ENCODE measurements at regions not wholly inside any gene's neighbourhood (a gene's known extent, or its start where the extent isn't known, plus 50 kb on each side); places are given as distances from the start of the nearest gene placed in this dataset.

DNA sequence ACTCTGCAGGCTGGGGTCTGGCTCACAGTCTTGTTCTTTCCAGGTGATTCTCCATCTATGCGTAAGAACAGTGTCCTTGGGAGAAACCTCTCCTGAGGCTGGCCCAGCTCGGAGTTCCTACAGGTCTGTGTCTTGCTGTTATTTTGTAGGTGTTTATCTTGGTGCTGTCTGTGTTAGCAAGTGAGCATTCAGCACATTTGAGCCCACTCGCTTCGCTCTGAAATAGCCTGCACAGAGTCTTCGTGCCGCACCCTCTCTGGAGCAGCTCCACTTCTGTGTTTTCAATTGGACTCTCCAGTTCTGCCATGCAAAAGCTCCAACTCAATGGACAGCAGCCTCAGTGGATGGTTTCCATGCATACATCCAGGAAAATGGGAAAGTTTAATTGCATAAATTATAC is 378.2 kb upstream of the ST6GAL2 start:
- H3K4me1 ChIP-seq = no peaks in the 10 kb centered on the region
- no peaks in the 10 kb centered on the region for H3K36me3 ChIP-seq
- H3K9me3 ChIP-seq = no peaks in the 10 kb centered on the region
- no peak for DNase-seq (ENCODE audit: low spot score in 2 of 2)
- no peak overlapping the region for H3K27ac ChIP-seq
- no peak for TF ChIP-seq POLR2AphosphoS5 (IDR thresholded peaks at IDR 0.05)
- intact Hi-C loops (cut with DNase I; ENCODE audit: low total_unique reads) = no loop called here
- H3K27me3 ChIP-seq = no peaks in the 10 kb centered on the region
- H3K4me3 ChIP-seq = no peak overlapping the region

DNA sequence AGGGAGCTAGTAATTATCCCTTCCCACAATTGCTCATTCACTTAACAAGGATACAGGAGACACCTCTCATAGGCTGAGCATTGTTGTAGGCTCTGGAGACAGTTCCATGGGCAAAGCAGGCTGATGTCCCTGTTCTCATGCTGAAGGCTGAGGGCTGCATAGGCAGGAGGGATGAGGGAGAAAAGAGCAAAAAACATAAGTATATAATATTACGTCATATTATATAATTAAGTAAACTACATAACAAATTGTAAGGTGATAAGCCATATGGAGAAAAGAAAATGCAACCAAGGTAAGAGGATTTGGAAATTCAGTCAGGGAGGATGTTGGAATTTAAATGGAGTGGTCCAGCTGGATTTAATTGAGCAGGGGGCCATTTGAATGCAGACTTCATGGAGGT is 380.6 kb upstream of the ST6GAL2 start:
- no peaks in the 10 kb centered on the region for H3K27me3 ChIP-seq
- H3K9me3 ChIP-seq = peaks cover 0 to 3% of the 10 kb centered on the region in 2 donors
- TF ChIP-seq POLR2A (IDR thresholded peaks at IDR 0.05) (no peak), POLR2AphosphoS5 (IDR thresholded peaks at IDR 0.05) (no peak)
- TF ChIP-seq, protein P1, sequence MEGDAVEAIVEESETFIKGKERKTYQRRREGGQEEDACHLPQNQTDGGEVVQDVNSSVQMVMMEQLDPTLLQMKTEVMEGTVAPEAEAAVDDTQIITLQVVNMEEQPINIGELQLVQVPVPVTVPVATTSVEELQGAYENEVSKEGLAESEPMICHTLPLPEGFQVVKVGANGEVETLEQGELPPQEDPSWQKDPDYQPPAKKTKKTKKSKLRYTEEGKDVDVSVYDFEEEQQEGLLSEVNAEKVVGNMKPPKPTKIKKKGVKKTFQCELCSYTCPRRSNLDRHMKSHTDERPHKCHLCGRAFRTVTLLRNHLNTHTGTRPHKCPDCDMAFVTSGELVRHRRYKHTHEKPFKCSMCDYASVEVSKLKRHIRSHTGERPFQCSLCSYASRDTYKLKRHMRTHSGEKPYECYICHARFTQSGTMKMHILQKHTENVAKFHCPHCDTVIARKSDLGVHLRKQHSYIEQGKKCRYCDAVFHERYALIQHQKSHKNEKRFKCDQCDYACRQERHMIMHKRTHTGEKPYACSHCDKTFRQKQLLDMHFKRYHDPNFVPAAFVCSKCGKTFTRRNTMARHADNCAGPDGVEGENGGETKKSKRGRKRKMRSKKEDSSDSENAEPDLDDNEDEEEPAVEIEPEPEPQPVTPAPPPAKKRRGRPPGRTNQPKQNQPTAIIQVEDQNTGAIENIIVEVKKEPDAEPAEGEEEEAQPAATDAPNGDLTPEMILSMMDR (IDR thresholded peaks at IDR 0.05) = no peak
- H3K4me1 ChIP-seq = no peaks in the 10 kb centered on the region
- no peak overlapping the region for H3K27ac ChIP-seq
- no peak for DNase-seq (ENCODE audit: low spot score in 2 of 2)
- intact Hi-C loops (cut with DNase I; ENCODE audit: low total_unique reads) = no loop called here
- H3K36me3 ChIP-seq = no peaks in the 10 kb centered on the region
- no peak overlapping the region for H3K4me3 ChIP-seq

DNA sequence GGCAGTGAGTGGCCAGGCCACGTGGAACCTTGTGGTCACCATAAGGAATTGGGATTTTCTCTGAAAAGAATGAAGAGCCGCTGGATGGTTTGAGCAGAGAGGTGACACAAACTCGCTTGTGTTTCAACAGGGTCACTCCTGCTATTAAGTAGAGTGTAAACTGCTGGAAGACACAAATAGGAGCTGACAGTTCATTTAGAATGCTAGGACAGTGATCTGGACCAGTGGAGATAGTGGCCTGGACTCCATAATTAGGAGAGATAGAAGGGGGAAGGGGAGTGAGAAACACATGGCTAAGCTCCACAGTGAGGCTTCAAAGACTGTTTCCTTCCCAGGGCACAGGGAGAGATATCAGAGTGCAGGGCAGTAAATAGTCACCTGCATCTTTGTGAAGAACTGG is 381.1 kb upstream of the ST6GAL2 start:
- Histone ChIP-seq H3K27me3 (no peaks in the 10 kb centered on the region), H3K9me3 (peaks cover 0 to 3% of the 10 kb centered on the region in 2 donors), H3K4me3 (no peak overlapping the region), H3K36me3 (no peaks in the 10 kb centered on the region), H3K27ac (no peak overlapping the region), H3K4me1 (no peaks in the 10 kb centered on the region)
- DNase-seq (ENCODE audit: low spot score in 2 of 2) = no peak
- TF ChIP-seq, protein P1 (IDR thresholded peaks at IDR 0.05) = no peak
- intact Hi-C loops (cut with DNase I; ENCODE audit: low total_unique reads) = no loop called here

DNA sequence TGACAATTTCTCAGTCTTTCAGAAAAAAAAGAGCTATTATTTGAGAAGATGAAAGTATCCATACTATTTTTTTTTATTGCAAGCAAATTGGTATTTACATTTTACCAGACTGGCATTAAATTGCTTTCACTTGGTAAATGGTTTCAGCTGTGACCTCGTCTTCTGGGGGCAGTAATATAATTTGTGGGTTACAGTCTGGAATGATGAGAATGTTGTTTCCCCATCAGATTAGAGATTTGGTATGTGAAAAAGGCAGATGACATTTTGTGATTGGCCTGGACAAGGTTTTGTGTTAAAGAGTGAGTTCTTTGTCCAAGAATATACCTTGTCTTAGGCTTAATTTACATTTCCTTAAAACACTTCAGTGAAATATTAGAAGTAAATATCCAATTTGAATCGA is 390.1 kb upstream of the ST6GAL2 start:
- no peaks in the 10 kb centered on the region for H3K4me1 ChIP-seq
- intact Hi-C loops (cut with DNase I; ENCODE audit: low total_unique reads) = no loop called here
- H3K27me3 ChIP-seq = no peaks in the 10 kb centered on the region
- H3K36me3 ChIP-seq = no peaks in the 10 kb centered on the region
- H3K9me3 ChIP-seq = peaks cover 0 to 1% of the 10 kb centered on the region in 2 donors
- no peak overlapping the region for H3K27ac ChIP-seq
- TF ChIP-seq, protein P1 (IDR thresholded peaks at IDR 0.05) = no peak
- TF ChIP-seq POLR2AphosphoS5 (IDR thresholded peaks at IDR 0.05) = no peak
- no peak for TF ChIP-seq POLR2A (IDR thresholded peaks at IDR 0.05)
- no peak overlapping the region for H3K4me3 ChIP-seq
- no peak for DNase-seq (ENCODE audit: low spot score in 2 of 2)

DNA sequence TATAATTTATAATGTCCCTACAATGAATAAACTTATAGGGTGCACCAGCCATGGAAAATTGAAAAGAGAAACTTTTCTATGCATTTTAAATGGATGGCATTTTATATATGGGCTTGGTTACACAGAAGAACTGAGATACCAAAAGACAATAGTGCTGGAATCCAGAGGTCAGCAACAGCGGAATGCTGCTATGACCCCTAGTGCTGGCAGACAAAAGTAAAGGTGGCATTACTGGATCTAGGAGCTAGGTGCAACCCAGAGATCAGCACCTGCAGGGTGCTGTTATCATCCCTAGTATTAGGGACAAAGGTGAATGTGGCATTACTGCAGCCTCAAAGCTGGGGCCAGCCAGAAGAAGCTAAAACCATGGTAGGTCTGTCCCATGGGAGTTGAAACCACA is 392.7 kb upstream of the ST6GAL2 start:
- no peaks in the 10 kb centered on the region for H3K4me1 ChIP-seq
- intact Hi-C loops (cut with DNase I; ENCODE audit: low total_unique reads) = no loop called here
- H3K9me3 ChIP-seq = no peaks in the 10 kb centered on the region
- H3K4me3 ChIP-seq = no peak overlapping the region
- no peaks in the 10 kb centered on the region for H3K27me3 ChIP-seq
- H3K27ac ChIP-seq = no peak overlapping the region
- TF ChIP-seq POLR2AphosphoS5 (IDR thresholded peaks at IDR 0.05) = no peak
- no peak for TF ChIP-seq POLR2A (IDR thresholded peaks at IDR 0.05)
- TF ChIP-seq, protein P1 (IDR thresholded peaks at IDR 0.05) = no peak
- H3K36me3 ChIP-seq = no peaks in the 10 kb centered on the region
- DNase-seq (ENCODE audit: low spot score in 2 of 2) = no peak

DNA sequence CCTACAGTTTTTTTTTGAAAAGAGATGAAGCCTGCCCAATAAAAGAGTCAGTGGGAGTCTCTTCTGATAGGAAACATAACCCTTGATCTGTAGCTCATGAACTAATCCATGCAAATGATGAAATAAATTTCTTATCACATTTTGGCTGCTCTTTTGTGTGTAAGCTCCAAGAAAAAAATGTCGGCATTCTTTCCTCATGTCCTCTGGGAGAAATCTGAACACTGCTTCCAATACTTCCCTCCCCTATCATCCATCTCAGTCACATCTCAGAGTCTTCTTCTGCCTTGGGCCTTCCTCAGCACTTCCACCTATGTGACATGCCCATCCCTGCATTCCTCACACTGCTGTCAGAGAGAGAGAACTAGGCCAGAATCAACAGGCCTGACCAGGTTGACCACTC is 395.7 kb upstream of the ST6GAL2 start:
- intact Hi-C loops (cut with DNase I; ENCODE audit: low total_unique reads) = no loop called here
- Histone ChIP-seq H3K4me3 (no peak overlapping the region), H3K9me3 (no peaks in the 10 kb centered on the region), H3K27ac (no peak overlapping the region), H3K27me3 (no peaks in the 10 kb centered on the region), H3K4me1 (no peaks in the 10 kb centered on the region), H3K36me3 (no peaks in the 10 kb centered on the region)
- no peak for DNase-seq (ENCODE audit: low spot score in 2 of 2)
- no peak for TF ChIP-seq POLR2AphosphoS5 (IDR thresholded peaks at IDR 0.05)
- no peak for TF ChIP-seq POLR2A (IDR thresholded peaks at IDR 0.05)
- TF ChIP-seq, protein P1 (IDR thresholded peaks at IDR 0.05) = no peak
